ENCODE measurements at regions not wholly inside any gene's neighbourhood (a gene's known extent, or its start where the extent isn't known, plus 50 kb on each side); places are given as distances from the start of the nearest gene placed in this dataset.

DNA sequence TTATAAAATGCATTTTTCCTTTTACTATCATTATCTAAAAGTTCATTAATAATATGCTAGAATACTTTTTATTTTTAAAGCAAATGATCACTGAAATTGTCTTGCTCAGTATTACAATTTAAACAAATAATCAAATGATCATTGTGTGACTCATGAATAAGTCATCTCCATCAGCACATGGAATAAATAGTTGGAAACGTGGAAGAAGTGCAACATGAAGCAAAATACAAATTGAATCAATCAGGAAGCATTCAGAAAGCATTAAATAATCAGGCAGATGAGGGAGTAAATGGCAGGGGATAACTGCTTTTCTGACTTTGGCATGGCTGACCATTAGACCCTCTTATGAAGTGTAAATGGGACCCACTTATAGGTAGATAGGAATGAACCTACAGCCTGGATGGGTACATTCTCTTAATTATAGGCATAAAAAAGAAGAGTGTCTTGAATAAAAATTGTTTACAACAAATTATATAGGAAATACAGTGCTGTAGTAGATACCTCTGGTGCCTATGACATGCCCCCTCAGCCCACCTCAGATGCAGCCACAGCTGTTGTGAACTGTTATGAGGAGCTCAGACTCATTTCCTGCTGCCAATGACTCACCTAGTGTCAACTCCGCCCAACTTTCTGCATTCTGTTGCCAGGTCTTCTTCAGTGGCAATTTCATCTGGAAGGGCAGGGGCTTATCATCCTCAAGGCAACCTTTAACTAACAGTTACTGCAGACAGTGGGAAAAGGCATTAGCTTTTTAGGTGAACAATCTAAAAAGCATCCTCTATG, 936.0 kb downstream of the TRIB2 start:
- BruUV-seq (replicated peaks) = no TSS peak
- DNase-seq (ENCODE audit: extremely low read depth in 1 of 4, low spot score in 3 of 4) (no peak), FAIRE-seq (no peak), ATAC-seq (no peak)
- Histone ChIP-seq H3K79me2 (ENCODE audit: control insufficient read depth, insufficient read depth, low read length) (no peaks in the 10 kb centered on the region), H3K27ac (ENCODE audit: extremely low read depth, low read depth, low read length) (no peak overlapping the region), H3K4me2 (ENCODE audit: insufficient read depth, low read length) (no peak overlapping the region), H3K9me3 (replicated peaks; ENCODE audit: control insufficient read depth, insufficient read depth, low read depth, low read length) (no peaks in the 10 kb centered on the region), H3K4me1 (replicated peaks in 1 of 2; ENCODE audit: control insufficient read depth in 2 of 2, insufficient read depth in 2 of 2, low read length in 2 of 2) (no peaks in the 10 kb centered on the region), H3K9me1 (ENCODE audit: control insufficient read depth, insufficient read depth, low read length) (no peaks in the 10 kb centered on the region), H3K4me3 (no peak overlapping the region), H3K9ac (ENCODE audit: insufficient read depth in 1 of 2, low read depth in 2 of 2, low read length in 2 of 2) (no peak overlapping the region), H3K36me3 (ENCODE audit: control insufficient read depth, insufficient read depth, low read length) (no peaks in the 10 kb centered on the region), H2AFZ (ENCODE audit: low read depth, low read length) (no peak overlapping the region), H4K20me1 (replicated peaks; ENCODE audit: control insufficient read depth, insufficient read depth, low read length) (no peaks in the 10 kb centered on the region), H3K27me3 (ENCODE audit: control insufficient read depth in 2 of 2, insufficient read depth in 2 of 2, low read length in 2 of 2) (no peaks in the 10 kb centered on the region)
- intact Hi-C loops (cut with micrococcal nuclease) = no loop called here
- ChIA-PET POLR2A (no interaction called here), CTCF (ENCODE audit: low intra/inter-chr PET ratio) (no interaction called here)
- 0% methylated on average over 2 of the region's 2 CpGs for WGBS (ENCODE audit: insufficient coverage, low coverage, missing lambda C conversion rate)
- in situ Hi-C loops (cut with MboI) = no loop called here
- TF ChIP-seq, protein P1, sequence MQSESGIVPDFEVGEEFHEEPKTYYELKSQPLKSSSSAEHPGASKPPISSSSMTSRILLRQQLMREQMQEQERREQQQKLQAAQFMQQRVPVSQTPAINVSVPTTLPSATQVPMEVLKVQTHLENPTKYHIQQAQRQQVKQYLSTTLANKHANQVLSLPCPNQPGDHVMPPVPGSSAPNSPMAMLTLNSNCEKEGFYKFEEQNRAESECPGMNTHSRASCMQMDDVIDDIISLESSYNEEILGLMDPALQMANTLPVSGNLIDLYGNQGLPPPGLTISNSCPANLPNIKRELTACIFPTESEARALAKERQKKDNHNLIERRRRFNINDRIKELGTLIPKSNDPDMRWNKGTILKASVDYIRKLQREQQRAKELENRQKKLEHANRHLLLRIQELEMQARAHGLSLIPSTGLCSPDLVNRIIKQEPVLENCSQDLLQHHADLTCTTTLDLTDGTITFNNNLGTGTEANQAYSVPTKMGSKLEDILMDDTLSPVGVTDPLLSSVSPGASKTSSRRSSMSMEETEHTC (IDR thresholded peaks at IDR 0.05) = no peak
- TF ChIP-seq, protein P2, sequence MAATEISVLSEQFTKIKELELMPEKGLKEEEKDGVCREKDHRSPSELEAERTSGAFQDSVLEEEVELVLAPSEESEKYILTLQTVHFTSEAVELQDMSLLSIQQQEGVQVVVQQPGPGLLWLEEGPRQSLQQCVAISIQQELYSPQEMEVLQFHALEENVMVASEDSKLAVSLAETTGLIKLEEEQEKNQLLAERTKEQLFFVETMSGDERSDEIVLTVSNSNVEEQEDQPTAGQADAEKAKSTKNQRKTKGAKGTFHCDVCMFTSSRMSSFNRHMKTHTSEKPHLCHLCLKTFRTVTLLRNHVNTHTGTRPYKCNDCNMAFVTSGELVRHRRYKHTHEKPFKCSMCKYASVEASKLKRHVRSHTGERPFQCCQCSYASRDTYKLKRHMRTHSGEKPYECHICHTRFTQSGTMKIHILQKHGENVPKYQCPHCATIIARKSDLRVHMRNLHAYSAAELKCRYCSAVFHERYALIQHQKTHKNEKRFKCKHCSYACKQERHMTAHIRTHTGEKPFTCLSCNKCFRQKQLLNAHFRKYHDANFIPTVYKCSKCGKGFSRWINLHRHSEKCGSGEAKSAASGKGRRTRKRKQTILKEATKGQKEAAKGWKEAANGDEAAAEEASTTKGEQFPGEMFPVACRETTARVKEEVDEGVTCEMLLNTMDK (IDR thresholded peaks at IDR 0.05; ENCODE audit: borderline replicate concordance, insufficient read depth, low read depth, low read length, poor library complexity, severe bottlenecking) = no peak
- TF ChIP-seq ZBTB8A (IDR thresholded peaks at IDR 0.05; ENCODE audit: partially characterized antibody) (no peak), KAT7 (CRISPR knock-in tag; IDR thresholded peaks at IDR 0.05; ENCODE audit: borderline replicate concordance) (no peak), MAZ (CRISPR knock-in tag; conservative IDR thresholded peaks at IDR 0.05 in 1 of 2, IDR thresholded peaks at IDR 0.05 in 1 of 2) (no peak), GATA2 (CRISPR knock-in tag; IDR thresholded peaks at IDR 0.05) (no peak), ILK (tag; IDR thresholded peaks at IDR 0.05; ENCODE audit: borderline replicate concordance, low read depth) (no peak), ARNT (IDR thresholded peaks at IDR 0.05) (no peak), TBP (optimal IDR thresholded peaks at IDR 0.05; ENCODE audit: low read depth, low read length) (no peak), ARID1B (IDR thresholded peaks at IDR 0.05) (no peak), TGIF2 (CRISPR knock-in tag; IDR thresholded peaks at IDR 0.05) (no peak), PHTF2 (CRISPR knock-in tag; IDR thresholded peaks at IDR 0.05) (no peak), FOXJ3 (CRISPR knock-in tag; IDR thresholded peaks at IDR 0.05) (no peak), ZNF121 (CRISPR knock-in tag; conservative IDR thresholded peaks at IDR 0.05) (no peak), EP400 (IDR thresholded peaks at IDR 0.05) (no peak)
- TF ChIP-seq, protein P3, sequence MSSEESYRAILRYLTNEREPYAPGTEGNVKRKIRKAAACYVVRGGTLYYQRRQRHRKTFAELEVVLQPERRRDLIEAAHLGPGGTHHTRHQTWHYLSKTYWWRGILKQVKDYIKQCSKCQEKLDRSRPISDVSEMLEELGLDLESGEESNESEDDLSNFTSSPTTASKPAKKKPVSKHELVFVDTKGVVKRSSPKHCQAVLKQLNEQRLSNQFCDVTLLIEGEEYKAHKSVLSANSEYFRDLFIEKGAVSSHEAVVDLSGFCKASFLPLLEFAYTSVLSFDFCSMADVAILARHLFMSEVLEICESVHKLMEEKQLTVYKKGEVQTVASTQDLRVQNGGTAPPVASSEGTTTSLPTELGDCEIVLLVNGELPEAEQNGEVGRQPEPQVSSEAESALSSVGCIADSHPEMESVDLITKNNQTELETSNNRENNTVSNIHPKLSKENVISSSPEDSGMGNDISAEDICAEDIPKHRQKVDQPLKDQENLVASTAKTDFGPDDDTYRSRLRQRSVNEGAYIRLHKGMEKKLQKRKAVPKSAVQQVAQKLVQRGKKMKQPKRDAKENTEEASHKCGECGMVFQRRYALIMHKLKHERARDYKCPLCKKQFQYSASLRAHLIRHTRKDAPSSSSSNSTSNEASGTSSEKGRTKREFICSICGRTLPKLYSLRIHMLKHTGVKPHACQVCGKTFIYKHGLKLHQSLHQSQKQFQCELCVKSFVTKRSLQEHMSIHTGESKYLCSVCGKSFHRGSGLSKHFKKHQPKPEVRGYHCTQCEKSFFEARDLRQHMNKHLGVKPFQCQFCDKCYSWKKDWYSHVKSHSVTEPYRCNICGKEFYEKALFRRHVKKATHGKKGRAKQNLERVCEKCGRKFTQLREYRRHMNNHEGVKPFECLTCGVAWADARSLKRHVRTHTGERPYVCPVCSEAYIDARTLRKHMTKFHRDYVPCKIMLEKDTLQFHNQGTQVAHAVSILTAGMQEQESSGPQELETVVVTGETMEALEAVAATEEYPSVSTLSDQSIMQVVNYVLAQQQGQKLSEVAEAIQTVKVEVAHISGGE (CRISPR knock-in tag; IDR thresholded peaks at IDR 0.05) = no peak
